Nephron (organoid): ENCODE measurements at regions not wholly inside any gene's neighbourhood (a gene's known extent, or its start where the extent isn't known, plus 50 kb on each side); places are given as distances from the start of the nearest gene placed in this dataset.

Experiments
- H3K27ac Mint-ChIP-seq, 3 experiments: 2 replicates each; pipeline ENCODE4 v1.8.0; 2020; ENCODE audit warnings: mixed read lengths in 3 of 3, mild to moderate bottlenecking in 2 of 3, moderate library complexity in 1 of 3
- H3K27me3 Mint-ChIP-seq: 2 replicates; pipeline ENCODE4 v1.8.0; 2021; ENCODE audit warnings: low read depth, mild to moderate bottlenecking, moderate library complexity, mixed read lengths
- H3K36me3 Mint-ChIP-seq: 2 replicates; pipeline ENCODE4 v1.8.0; 2020; ENCODE audit warnings: low read depth, mixed read lengths
- H3K4me1 Mint-ChIP-seq: 2 replicates; pipeline ENCODE4 v1.8.0; 2020; ENCODE audit warnings: mixed read lengths
- H3K4me3 Mint-ChIP-seq, 3 experiments: 2 replicates each; pipeline ENCODE4 v1.8.0; 2020; ENCODE audit warnings: mild to moderate bottlenecking in 3 of 3, mixed read lengths in 3 of 3, moderate library complexity in 2 of 3
- H3K9me3 Mint-ChIP-seq: 2 replicates; pipeline ENCODE4 v1.8.0; 2020; ENCODE audit warnings: mixed read lengths
- TF ChIP-seq, protein P1 (sequence below), 3 experiments: fragments of 200-600 bp; sonication (generic); IDR thresholded peaks; one replicate each; pipeline ENCODE4 v1.5.0; 2021; ENCODE audit warnings: antibody characterized with exemption in 3 of 3; ENCODE audit not compliant: unreplicated experiment in 3 of 3

DNA sequence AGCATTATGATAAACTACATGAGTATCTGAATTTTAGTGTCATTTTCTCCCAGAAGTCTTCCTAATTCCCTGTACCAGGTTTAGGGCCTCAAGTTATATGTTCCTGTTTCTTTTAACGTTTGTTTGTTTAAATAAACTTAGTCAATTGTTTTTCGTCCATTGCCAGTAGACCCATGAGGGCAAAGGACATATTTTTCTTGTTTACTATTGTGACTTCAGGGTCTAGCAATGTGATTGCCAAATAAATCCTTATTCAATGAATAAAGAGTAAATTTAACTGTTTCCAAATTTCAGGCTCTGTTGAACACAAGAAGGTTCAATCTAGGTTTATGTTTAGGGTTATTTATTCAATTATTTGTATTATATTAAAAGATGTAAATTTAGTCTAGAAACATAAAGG, 391.6 kb upstream of the MGAT4C start:
- TF ChIP-seq, protein P1, sequence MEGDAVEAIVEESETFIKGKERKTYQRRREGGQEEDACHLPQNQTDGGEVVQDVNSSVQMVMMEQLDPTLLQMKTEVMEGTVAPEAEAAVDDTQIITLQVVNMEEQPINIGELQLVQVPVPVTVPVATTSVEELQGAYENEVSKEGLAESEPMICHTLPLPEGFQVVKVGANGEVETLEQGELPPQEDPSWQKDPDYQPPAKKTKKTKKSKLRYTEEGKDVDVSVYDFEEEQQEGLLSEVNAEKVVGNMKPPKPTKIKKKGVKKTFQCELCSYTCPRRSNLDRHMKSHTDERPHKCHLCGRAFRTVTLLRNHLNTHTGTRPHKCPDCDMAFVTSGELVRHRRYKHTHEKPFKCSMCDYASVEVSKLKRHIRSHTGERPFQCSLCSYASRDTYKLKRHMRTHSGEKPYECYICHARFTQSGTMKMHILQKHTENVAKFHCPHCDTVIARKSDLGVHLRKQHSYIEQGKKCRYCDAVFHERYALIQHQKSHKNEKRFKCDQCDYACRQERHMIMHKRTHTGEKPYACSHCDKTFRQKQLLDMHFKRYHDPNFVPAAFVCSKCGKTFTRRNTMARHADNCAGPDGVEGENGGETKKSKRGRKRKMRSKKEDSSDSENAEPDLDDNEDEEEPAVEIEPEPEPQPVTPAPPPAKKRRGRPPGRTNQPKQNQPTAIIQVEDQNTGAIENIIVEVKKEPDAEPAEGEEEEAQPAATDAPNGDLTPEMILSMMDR (IDR thresholded peaks at IDR 0.05; ENCODE audit: unreplicated experiment in 3 of 3) = no peak
- Mint-ChIP-seq H3K27ac (no peak overlapping the region), H3K4me3 (no peak overlapping the region), H3K4me1 (no peaks in the 10 kb centered on the region), H3K36me3 (no peaks in the 10 kb centered on the region), H3K9me3 (no peaks in the 10 kb centered on the region), H3K27me3 (no peaks in the 10 kb centered on the region)

DNA sequence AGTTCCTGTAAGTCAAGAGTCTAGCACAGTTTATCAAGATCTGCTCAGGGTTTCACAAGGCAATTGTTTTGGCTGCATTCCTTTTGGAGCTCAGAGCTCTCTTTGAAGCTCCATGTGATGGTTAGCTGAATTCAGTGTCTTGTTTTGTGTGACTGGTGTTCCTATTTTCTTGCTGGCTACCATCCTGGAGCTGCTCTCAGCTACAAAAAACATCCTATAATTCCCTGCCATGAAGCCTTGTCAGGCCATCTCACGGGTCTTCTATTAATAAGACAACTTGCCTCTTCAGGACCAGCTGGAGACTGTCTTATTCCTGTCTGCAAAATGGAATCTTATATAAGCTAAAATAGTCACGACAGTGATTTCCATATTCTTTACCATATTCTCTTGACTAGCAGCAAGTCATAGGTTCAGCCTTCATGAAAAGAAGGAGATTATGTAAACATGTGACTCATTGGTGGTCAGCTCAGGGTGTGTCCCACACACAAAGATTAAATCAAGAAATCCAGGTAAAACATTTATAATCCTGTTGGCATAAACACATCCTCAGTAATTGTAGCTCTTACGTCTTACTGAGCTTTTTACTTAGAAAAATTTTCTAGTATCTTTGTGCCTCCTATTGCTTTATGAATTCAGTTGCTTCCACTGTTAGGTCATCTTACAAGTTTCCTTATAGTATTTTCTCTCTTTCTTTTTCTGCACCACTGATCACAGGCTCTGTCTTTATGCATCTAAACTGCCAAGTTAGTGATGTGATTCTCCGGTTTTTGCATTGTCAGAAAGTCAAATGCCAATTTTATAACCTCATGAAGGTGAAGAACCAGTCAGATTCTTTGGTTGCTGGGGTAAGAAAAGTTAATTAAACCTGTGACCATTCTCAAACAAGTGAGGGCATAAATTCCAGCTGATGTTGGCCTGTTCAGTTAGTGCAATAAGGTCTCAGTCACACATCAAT, 378.5 kb upstream of the MGAT4C start:
- H3K4me3 Mint-ChIP-seq = no peak overlapping the region
- H3K4me1 Mint-ChIP-seq = no peaks in the 10 kb centered on the region
- no peaks in the 10 kb centered on the region for H3K36me3 Mint-ChIP-seq
- TF ChIP-seq, protein P1 (IDR thresholded peaks at IDR 0.05; ENCODE audit: unreplicated experiment in 3 of 3) = no peak
- peaks cover 9% of the 10 kb centered on the region for H3K9me3 Mint-ChIP-seq
- H3K27me3 Mint-ChIP-seq = no peaks in the 10 kb centered on the region
- peak overlapping the region; percentile 27 to 85 (median 50) for H3K27ac Mint-ChIP-seq

DNA sequence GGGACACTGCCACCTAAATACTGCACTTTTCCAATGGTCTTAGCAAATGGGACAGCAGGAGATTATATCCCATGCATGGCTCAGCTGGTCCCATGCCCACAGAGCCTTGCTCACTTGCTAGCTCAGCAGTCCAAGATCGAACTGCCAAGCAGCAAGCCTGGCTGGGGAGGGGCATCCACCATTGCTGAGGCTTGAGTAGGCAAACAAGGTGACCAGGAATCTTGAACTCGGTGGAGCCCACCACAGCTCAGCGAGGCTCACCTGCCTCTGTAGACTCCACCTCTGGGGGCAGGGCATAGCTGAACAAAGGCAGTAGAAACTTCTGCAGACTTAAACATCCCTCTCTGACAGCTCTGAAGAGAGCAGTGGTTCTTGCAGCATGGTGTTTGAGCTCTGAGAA, 370.8 kb upstream of the MGAT4C start:
- peaks cover 64% of the 10 kb centered on the region for H3K9me3 Mint-ChIP-seq
- H3K27ac Mint-ChIP-seq = no peak overlapping the region
- TF ChIP-seq, protein P1 (IDR thresholded peaks at IDR 0.05; ENCODE audit: unreplicated experiment in 3 of 3) = no peak
- H3K4me1 Mint-ChIP-seq = no peaks in the 10 kb centered on the region
- no peak overlapping the region for H3K4me3 Mint-ChIP-seq
- H3K27me3 Mint-ChIP-seq = no peaks in the 10 kb centered on the region
- H3K36me3 Mint-ChIP-seq = peaks cover 14% of the 10 kb centered on the region

DNA sequence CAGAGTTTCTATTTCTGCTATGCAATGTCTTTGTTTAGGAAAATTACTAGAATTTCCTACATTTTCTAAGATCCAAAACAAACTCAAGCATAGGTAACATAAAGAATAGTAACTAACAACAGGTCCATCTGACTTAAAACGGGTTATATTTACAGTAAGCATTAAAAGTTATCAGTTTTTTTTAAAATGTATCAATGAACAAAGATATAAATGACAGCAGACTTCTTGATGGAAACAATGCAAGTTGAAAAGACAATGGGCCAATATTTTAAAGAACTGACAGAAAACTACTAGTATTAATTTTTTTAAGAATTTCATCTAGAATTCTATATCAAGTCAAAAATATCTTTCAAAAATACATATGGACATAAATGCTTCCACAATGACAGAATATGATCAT, 367.1 kb upstream of the MGAT4C start:
- Mint-ChIP-seq H3K9me3 (peaks cover 42% of the 10 kb centered on the region), H3K27ac (no peak overlapping the region), H3K27me3 (no peaks in the 10 kb centered on the region), H3K4me3 (no peak overlapping the region), H3K36me3 (peaks cover 14% of the 10 kb centered on the region), H3K4me1 (no peaks in the 10 kb centered on the region)
- TF ChIP-seq, protein P1 (IDR thresholded peaks at IDR 0.05; ENCODE audit: unreplicated experiment in 3 of 3) = no peak

DNA sequence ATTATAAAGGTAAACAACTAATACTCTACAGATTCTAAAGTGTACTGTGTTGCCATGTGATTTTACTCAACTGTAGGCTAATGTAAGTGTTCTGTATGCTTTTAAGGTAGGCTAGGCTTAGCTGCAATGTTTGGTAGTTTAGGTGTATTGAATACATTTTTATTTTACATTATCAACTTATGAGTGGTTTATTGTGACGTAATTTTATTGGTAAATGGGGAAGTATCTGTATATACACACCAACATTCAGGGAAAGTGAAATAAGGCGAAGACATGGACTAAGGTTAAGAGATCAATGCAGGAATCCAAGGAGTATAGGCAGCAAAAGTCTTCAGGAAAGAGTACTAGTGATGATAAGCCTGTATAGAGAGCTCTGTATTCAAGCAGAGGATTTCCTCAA, 365.8 kb upstream of the MGAT4C start:
- Mint-ChIP-seq H3K27me3 (no peaks in the 10 kb centered on the region), H3K4me3 (no peak overlapping the region), H3K27ac (no peak overlapping the region), H3K36me3 (peaks cover 9% of the 10 kb centered on the region), H3K4me1 (no peaks in the 10 kb centered on the region), H3K9me3 (peaks cover 34% of the 10 kb centered on the region)
- TF ChIP-seq, protein P1 (IDR thresholded peaks at IDR 0.05; ENCODE audit: unreplicated experiment in 3 of 3) = no peak

DNA sequence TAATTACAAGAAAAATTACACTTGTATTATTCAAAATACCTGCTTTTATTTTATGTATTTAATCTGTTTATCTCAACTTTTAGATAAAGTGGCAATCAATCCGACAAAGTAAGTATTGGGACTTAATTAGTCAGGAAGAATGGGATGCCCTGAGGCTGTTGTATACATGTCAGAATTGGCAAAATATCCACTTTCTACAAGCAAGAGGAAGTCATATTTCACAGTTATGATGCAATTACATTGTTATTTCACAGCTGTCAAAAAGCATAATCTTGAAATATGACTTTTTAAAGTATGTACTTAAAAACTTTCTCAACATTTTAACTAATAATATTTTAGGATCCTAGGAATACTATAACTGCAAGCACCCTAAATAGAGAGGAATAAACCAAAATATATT, 357.1 kb upstream of the MGAT4C start:
- Mint-ChIP-seq H3K27me3 (no peaks in the 10 kb centered on the region), H3K4me1 (no peaks in the 10 kb centered on the region), H3K36me3 (no peaks in the 10 kb centered on the region), H3K9me3 (peaks cover 2% of the 10 kb centered on the region), H3K4me3 (no peak overlapping the region), H3K27ac (no peak overlapping the region)
- TF ChIP-seq, protein P1 (IDR thresholded peaks at IDR 0.05; ENCODE audit: unreplicated experiment in 3 of 3) = no peak
